Vagina (tissue), 2 donors: ENCODE measurements at regions not wholly inside any gene's neighbourhood (a gene's known extent, or its start where the extent isn't known, plus 50 kb on each side); places are given as distances from the start of the nearest gene placed in this dataset.

ENCODE experiments used
- CTCF ChIP-seq, 3 experiments: fragments of 450-650 bp in 2 of 3; fragments of 200-600 bp in 1 of 3; sonication (generic) in 1 of 3; IDR thresholded peaks; one replicate each; pipeline ENCODE4 v1.5.1; 2017 to 2019; ENCODE audit warnings: antibody characterized with exemption in 3 of 3, mild to moderate bottlenecking in 2 of 3, moderate library complexity in 2 of 3
- POLR2A ChIP-seq, 2 donors: fragments of 450-650 bp; IDR thresholded peaks; one replicate each; pipeline ENCODE4 v1.6.1; 2017; ENCODE audit warnings: antibody characterized with exemption in 2 of 2, mild to moderate bottlenecking in 2 of 2, moderate library complexity in 2 of 2

- TF ChIP-seq CTCF (IDR thresholded peaks at IDR 0.05) = no peak
- no peak for TF ChIP-seq POLR2A (IDR thresholded peaks at IDR 0.05)
These were observed 212.3 kb upstream of the MYLIP start for GRCh38 chr6:15916581-15916980.
